H9 (cell line): ENCODE measurements at regions not wholly inside any gene's neighbourhood (a gene's known extent, or its start where the extent isn't known, plus 50 kb on each side); places are given as distances from the start of the nearest gene placed in this dataset.

ENCODE experiments used
- DNase-seq: peaks from one replicate; pipeline ENCODE4 v3.0.0-alpha.2; 2017
- H2AFZ ChIP-seq: one replicate; pipeline ENCODE4 v1.6.1; 2013; ENCODE audit warnings: mild to moderate bottlenecking, low read length, control low read depth, moderate library complexity
- H2AK5ac ChIP-seq: 2 replicates; pipeline ENCODE4 v1.6.1; 2013; ENCODE audit warnings: low read length, control low read depth, mixed read lengths; ENCODE audit not compliant: insufficient read length
- H2BK120ac ChIP-seq: one replicate; pipeline ENCODE4 v1.6.1; 2013; ENCODE audit warnings: low read depth, mild to moderate bottlenecking, low read length, control low read depth, inconsistent platforms; ENCODE audit not compliant: poor library complexity, severe bottlenecking
- H2BK12ac ChIP-seq: 2 replicates; pipeline ENCODE4 v1.6.1; 2013; ENCODE audit warnings: low read length, control low read depth, mixed read lengths, low read depth; ENCODE audit not compliant: insufficient read length
- H2BK15ac ChIP-seq: 2 replicates; pipeline ENCODE4 v1.6.1; 2013; ENCODE audit warnings: low read depth, low read length, control low read depth
- H2BK20ac ChIP-seq: one replicate; pipeline ENCODE4 v1.6.1; 2013; ENCODE audit warnings: low read depth, mild to moderate bottlenecking, low read length, control low read depth, inconsistent platforms; ENCODE audit not compliant: poor library complexity, severe bottlenecking
- H2BK5ac ChIP-seq: 2 replicates; pipeline ENCODE4 v1.6.1; 2013; ENCODE audit warnings: low read length, control low read depth, mixed read lengths; ENCODE audit not compliant: insufficient read length
- H3K14ac ChIP-seq: 2 replicates; pipeline ENCODE4 v1.6.1; 2013; ENCODE audit warnings: low read length, control low read depth; ENCODE audit not compliant: insufficient read depth
- H3K18ac ChIP-seq: 2 replicates; pipeline ENCODE4 v1.6.1; 2013; ENCODE audit warnings: low read depth, mild to moderate bottlenecking, mixed read lengths, low read length, control low read depth; ENCODE audit not compliant: insufficient read length
- H3K23ac ChIP-seq: 2 replicates; pipeline ENCODE4 v1.6.1; 2013; ENCODE audit warnings: low read length, control low read depth, mixed read lengths, low read depth; ENCODE audit not compliant: insufficient read length
- H3K23me2 ChIP-seq: 2 replicates; pipeline ENCODE4 v1.6.1; 2013; ENCODE audit warnings: low read depth, mild to moderate bottlenecking, mixed read lengths, low read length, control low read depth; ENCODE audit not compliant: insufficient read length, poor library complexity, severe bottlenecking
- H3K27ac ChIP-seq: 2 replicates; pipeline ENCODE4 v1.5.1; 2013; ENCODE audit warnings: low read length, control low read depth, mixed read lengths, low read depth; ENCODE audit not compliant: insufficient read length
- H3K27me3 ChIP-seq: 2 replicates; pipeline ENCODE4 v1.6.1; 2013; ENCODE audit warnings: low read length, control low read depth, inconsistent platforms; ENCODE audit not compliant: insufficient read depth
- H3K4ac ChIP-seq: 2 replicates; pipeline ENCODE4 v1.6.1; 2013; ENCODE audit warnings: low read depth, mild to moderate bottlenecking, control low read depth, inconsistent platforms, low read length, moderate library complexity
- H3K4me1 ChIP-seq: 2 replicates; pipeline ENCODE4 v1.6.1; 2013; ENCODE audit warnings: low read length, control low read depth, inconsistent platforms; ENCODE audit not compliant: insufficient read depth
- H3K4me2 ChIP-seq: 2 replicates; pipeline ENCODE4 v1.6.1; 2013; ENCODE audit warnings: low read length, control low read depth, mixed read lengths; ENCODE audit not compliant: insufficient read length, insufficient read depth
- H3K56ac ChIP-seq: 2 replicates; pipeline ENCODE4 v1.6.1; 2013; ENCODE audit warnings: low read depth, mild to moderate bottlenecking, mixed read lengths, low read length, control low read depth; ENCODE audit not compliant: insufficient read length
- H3K79me1 ChIP-seq: 2 replicates; pipeline ENCODE4 v1.6.1; 2013; ENCODE audit warnings: low read depth, mild to moderate bottlenecking, moderate library complexity, low read length, control low read depth, inconsistent platforms; ENCODE audit not compliant: insufficient read depth, poor library complexity, severe bottlenecking
- H3K79me2 ChIP-seq: 2 replicates; pipeline ENCODE4 v1.6.1; 2013; ENCODE audit warnings: low read length, control low read depth, inconsistent platforms; ENCODE audit not compliant: insufficient read depth
- H3K9ac ChIP-seq: 2 replicates; pipeline ENCODE4 v1.6.1; 2013; ENCODE audit warnings: low read length, control low read depth, mixed read lengths; ENCODE audit not compliant: insufficient read length; ENCODE audit errors: extremely low read depth
- H3K9me3 ChIP-seq: one replicate; pipeline ENCODE4 v1.6.1; 2013; ENCODE audit warnings: low read depth, low read length, inconsistent platforms; ENCODE audit not compliant: control insufficient read depth
- H3T11ph ChIP-seq: one replicate; pipeline ENCODE4 v1.6.1; 2013; ENCODE audit warnings: mild to moderate bottlenecking, low read length, control low read depth, inconsistent platforms
- H4K20me1 ChIP-seq: one replicate; pipeline ENCODE4 v1.6.1; 2013; ENCODE audit not compliant: control insufficient read depth, insufficient read length, insufficient read depth
- H4K5ac ChIP-seq: 2 replicates; pipeline ENCODE4 v1.6.1; 2013; ENCODE audit warnings: low read depth, mild to moderate bottlenecking, mixed read lengths, low read length, control low read depth; ENCODE audit not compliant: insufficient read length
- H4K8ac ChIP-seq: replicated peaks from 2 replicates; pipeline ENCODE4 v1.6.1; 2013; ENCODE audit warnings: low read length, control low read depth, mixed read lengths, low read depth; ENCODE audit not compliant: insufficient read length
- H4K91ac ChIP-seq: 2 replicates; pipeline ENCODE4 v1.6.1; 2013; ENCODE audit warnings: low read depth, mild to moderate bottlenecking, moderate library complexity, mixed read lengths, low read length, control low read depth; ENCODE audit not compliant: insufficient read length
- H3K27ac Mint-ChIP-seq, 3 experiments: 2 replicates in 2 of 3; 3 replicates in 1 of 3; pipeline ENCODE4 v1.8.0; 2020 to 2021; ENCODE audit warnings: mixed read lengths in 3 of 3, mild to moderate bottlenecking in 1 of 3, moderate library complexity in 1 of 3
- H3K27me3 Mint-ChIP-seq: 2 replicates; pipeline ENCODE4 v1.8.0; 2021; ENCODE audit warnings: low read depth, mild to moderate bottlenecking, moderate library complexity, mixed read lengths
- H3K36me3 Mint-ChIP-seq, 3 experiments: 2 replicates in 2 of 3; 3 replicates in 1 of 3; pipeline ENCODE4 v1.8.0; 2020 to 2021; ENCODE audit warnings: low read depth in 3 of 3, mixed read lengths in 3 of 3; ENCODE audit not compliant: insufficient read depth in 1 of 3
- H3K4me1 Mint-ChIP-seq, 2 experiments: 2 replicates each; pipeline ENCODE4 v1.8.0; 2020; ENCODE audit warnings: mixed read lengths in 2 of 2
- H3K4me3 Mint-ChIP-seq, 2 experiments: 2 replicates in 1 of 2; 3 replicates in 1 of 2; pipeline ENCODE4 v1.8.0; 2020 to 2021; ENCODE audit warnings: mild to moderate bottlenecking in 2 of 2, mixed read lengths in 2 of 2, moderate library complexity in 1 of 2
- H3K9me3 Mint-ChIP-seq, 2 experiments: 2 replicates in 1 of 2; 3 replicates in 1 of 2; pipeline ENCODE4 v1.8.0; 2020; ENCODE audit warnings: mild to moderate bottlenecking in 2 of 2, mixed read lengths in 2 of 2, moderate library complexity in 1 of 2
- CTCF ChIP-seq: fragments of 200-600 bp; sonication (generic); conservative IDR thresholded peaks from 3 replicates; pipeline ENCODE4 v1.8.0; 2021; ENCODE audit warnings: antibody characterized with exemption, mild to moderate bottlenecking
- WGBS: extraction: QIAGEN DNeasy Blood & Tissue Kit; methylation state at CpG from one replicate; pipeline ENCODE4 v1.1.7; 2013; ENCODE audit warnings: missing lambda C conversion rate, low lambda C conversion rate, mixed read lengths; ENCODE audit not compliant: insufficient read length; ENCODE audit errors: extremely low coverage; 5-methylcytosine and 5-hydroxymethylcytosine counted together

- H3K79me2 ChIP-seq = no peaks in the 10 kb centered on the region
- no peak overlapping the region for H3K4ac ChIP-seq
- Mint-ChIP-seq H3K36me3 (0 out of 7 replicates have a peak, but pooled peaks cover 0 to 2% (median 0%) of the 10 kb centered on the region in 3 experiments), H3K27ac (no peak overlapping the region), H3K27me3 (peaks cover 2% of the 10 kb centered on the region; the same call in 1 of the 2 replicates), H3K4me3 (no peak overlapping the region), H3K9me3 (peaks cover 0 to 3% of the 10 kb centered on the region in 2 experiments; a peak in 1 of 5 replicates), H3K4me1 (peaks cover 0 to 4% of the 10 kb centered on the region in 2 experiments; a peak in 1 of 4 replicates)
- no peak overlapping the region for H3K27ac ChIP-seq
- WGBS = no CpG with 5 or more reads among the region's 2 CpGs
- H2BK15ac ChIP-seq = no peak overlapping the region
- no peak overlapping the region for H2AFZ ChIP-seq
- no peak overlapping the region for H3K23ac ChIP-seq
- no peaks in the 10 kb centered on the region for H3K23me2 ChIP-seq
- H3K4me1 ChIP-seq = no peaks in the 10 kb centered on the region
- H2BK20ac ChIP-seq = no peak overlapping the region
- DNase-seq = no peak
- H3K9me3 ChIP-seq = no peaks in the 10 kb centered on the region
- H4K5ac ChIP-seq = no peak overlapping the region
- no peak overlapping the region for H3K9ac ChIP-seq
- H3K14ac ChIP-seq = no peak overlapping the region
- H3K18ac ChIP-seq = no peak overlapping the region
- no peaks in the 10 kb centered on the region for H3K79me1 ChIP-seq
- no peak overlapping the region for H3K4me2 ChIP-seq
- H4K91ac ChIP-seq = no peak overlapping the region
- H2BK5ac ChIP-seq = no peak overlapping the region
- no peak overlapping the region for H2BK120ac ChIP-seq
- H2AK5ac ChIP-seq = no peak overlapping the region
- TF ChIP-seq CTCF = no peak
- H2BK12ac ChIP-seq = no peak overlapping the region
- no peaks in the 10 kb centered on the region for H4K20me1 ChIP-seq
- H3K27me3 ChIP-seq = no peaks in the 10 kb centered on the region
- no peak overlapping the region for H3T11ph ChIP-seq
- no peak overlapping the region for H4K8ac ChIP-seq
- no peak overlapping the region for H3K56ac ChIP-seq
Observed at GRCh38 chr5:160976181-160976580, 124.2 kb upstream of the ATP10B start.
